BE2C (cell line): ENCODE measurements at regions not wholly inside any gene's neighbourhood (a gene's known extent, or its start where the extent isn't known, plus 50 kb on each side); places are given as distances from the start of the nearest gene placed in this dataset.

Experiments used
- DNase-seq: peaks from one replicate; pipeline ENCODE4 v3.0.0-alpha.2; 2020
- H3K27me3 ChIP-seq: fragments of 250-450 bp; sonication (Bioruptor Pico); 2 replicates; pipeline ENCODE4 v1.5.1; 2020; ENCODE audit warnings: mild to moderate bottlenecking
- H3K36me3 ChIP-seq: fragments of 250-450 bp; sonication (Bioruptor Pico); 2 replicates; pipeline ENCODE4 v1.5.1; 2020; ENCODE audit warnings: mild to moderate bottlenecking
- H3K4me1 ChIP-seq: fragments of 250-450 bp; sonication (Bioruptor Pico); 2 replicates; pipeline ENCODE4 v1.5.1; 2020
- H3K4me3 ChIP-seq: 2 replicates; pipeline ENCODE4 v1.5.1; 2011; ENCODE audit warnings: low read depth, low read length
- H3K9me3 ChIP-seq: fragments of 250-450 bp; sonication (Bioruptor Pico); 2 replicates; pipeline ENCODE4 v1.5.1; 2020
- TF ChIP-seq, protein P1 (sequence below): IDR thresholded peaks from 2 replicates; pipeline ENCODE4 v1.5.1; 2012; ENCODE audit warnings: mild to moderate bottlenecking, low read depth, low read length

DNA sequence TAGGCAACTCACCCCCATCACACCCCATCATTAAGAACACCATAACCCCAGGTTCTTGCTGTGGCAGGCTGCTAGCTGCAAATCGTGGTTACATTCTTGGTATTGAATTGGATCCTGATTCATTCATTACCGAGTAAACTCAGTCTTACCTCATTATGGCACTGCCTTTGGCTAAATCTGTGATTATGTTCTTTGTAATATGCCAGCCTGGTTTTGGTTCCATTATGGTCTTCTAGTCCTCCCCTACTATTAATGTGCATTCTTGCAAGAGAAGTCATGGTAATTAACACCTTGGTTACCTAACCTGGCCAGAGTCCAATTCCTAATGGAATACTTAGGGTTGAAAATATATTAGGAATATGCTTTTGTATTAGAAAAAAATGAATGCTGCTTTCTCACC lies 258.9 kb upstream of the APCDD1 start:
- TF ChIP-seq, protein P1, sequence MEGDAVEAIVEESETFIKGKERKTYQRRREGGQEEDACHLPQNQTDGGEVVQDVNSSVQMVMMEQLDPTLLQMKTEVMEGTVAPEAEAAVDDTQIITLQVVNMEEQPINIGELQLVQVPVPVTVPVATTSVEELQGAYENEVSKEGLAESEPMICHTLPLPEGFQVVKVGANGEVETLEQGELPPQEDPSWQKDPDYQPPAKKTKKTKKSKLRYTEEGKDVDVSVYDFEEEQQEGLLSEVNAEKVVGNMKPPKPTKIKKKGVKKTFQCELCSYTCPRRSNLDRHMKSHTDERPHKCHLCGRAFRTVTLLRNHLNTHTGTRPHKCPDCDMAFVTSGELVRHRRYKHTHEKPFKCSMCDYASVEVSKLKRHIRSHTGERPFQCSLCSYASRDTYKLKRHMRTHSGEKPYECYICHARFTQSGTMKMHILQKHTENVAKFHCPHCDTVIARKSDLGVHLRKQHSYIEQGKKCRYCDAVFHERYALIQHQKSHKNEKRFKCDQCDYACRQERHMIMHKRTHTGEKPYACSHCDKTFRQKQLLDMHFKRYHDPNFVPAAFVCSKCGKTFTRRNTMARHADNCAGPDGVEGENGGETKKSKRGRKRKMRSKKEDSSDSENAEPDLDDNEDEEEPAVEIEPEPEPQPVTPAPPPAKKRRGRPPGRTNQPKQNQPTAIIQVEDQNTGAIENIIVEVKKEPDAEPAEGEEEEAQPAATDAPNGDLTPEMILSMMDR: no peak
- H3K4me1 ChIP-seq: no peaks in the 10 kb centered on the region
- H3K27me3 ChIP-seq: no peaks in the 10 kb centered on the region
- H3K36me3 ChIP-seq: no peaks in the 10 kb centered on the region
- H3K9me3 ChIP-seq: no peaks in the 10 kb centered on the region
- DNase-seq: no peak
- H3K4me3 ChIP-seq: no peak overlapping the region

DNA sequence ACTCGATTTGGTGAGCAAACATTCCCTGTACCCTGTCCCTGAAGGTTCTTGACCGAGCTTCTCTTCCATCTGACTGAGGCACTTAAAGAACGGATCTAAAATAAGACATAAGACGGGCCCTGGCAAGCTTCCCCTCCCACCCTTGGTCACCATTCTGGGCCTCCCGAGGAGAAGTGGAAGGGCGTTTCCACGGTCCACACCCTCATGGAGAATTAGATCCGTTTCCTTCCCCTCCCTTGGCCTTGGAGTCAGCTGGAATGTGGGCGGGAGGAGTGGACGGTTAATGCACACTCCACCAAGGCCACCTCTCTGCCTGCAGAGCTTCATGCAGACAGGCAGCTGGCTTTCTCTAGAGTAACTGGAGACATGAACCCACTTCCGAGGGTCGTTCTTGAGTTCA lies 257.3 kb upstream of the APCDD1 start:
- H3K27me3 ChIP-seq: no peaks in the 10 kb centered on the region
- no peaks in the 10 kb centered on the region for H3K4me1 ChIP-seq
- TF ChIP-seq, protein P1: no peak
- H3K36me3 ChIP-seq: no peaks in the 10 kb centered on the region
- H3K4me3 ChIP-seq: no peak overlapping the region
- no peak for DNase-seq
- H3K9me3 ChIP-seq: no peaks in the 10 kb centered on the region

DNA sequence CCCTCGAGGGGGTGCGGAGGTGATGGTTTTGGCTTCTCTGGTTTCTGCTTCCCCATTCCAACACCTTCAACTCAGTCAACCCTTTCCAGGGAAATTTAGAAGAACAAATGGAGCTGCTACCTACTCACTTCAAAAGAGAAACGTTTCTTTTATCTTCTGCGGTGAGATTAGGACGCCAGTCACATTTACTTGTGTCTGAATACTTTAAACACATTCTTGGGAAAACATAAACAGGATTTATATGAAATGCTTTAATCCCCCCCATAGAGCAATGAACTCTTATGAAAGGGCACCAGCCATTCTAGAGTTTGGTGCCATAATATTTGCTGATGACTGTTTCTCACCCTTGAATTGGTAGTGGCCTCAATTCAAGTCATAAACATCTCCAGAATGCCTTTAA lies 253.2 kb upstream of the APCDD1 start:
- no peaks in the 10 kb centered on the region for H3K27me3 ChIP-seq
- no peaks in the 10 kb centered on the region for H3K36me3 ChIP-seq
- no peak overlapping the region for H3K4me3 ChIP-seq
- TF ChIP-seq, protein P1: no peak
- H3K9me3 ChIP-seq: no peaks in the 10 kb centered on the region
- DNase-seq: no peak
- no peaks in the 10 kb centered on the region for H3K4me1 ChIP-seq

DNA sequence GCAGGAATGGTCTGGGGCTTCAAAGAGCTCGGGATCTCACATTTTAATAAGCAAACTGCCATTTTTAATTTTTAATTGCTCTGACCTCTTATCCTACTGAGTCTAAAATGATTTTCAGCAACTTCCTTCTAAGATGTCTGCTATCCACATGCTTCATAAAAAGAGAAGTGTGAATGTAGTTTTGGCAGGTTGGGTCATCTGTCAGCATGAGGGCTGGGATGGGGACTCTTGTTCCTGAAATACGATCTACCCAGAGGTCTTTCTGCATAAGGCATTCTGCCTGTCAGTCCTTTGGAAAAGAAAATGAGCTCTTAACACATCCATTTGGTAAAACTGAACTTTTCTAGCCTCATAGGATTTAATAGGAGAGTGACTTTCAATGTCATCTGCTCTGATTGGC lies 252.8 kb upstream of the APCDD1 start:
- H3K4me3 ChIP-seq: no peak overlapping the region
- no peak for DNase-seq

DNA sequence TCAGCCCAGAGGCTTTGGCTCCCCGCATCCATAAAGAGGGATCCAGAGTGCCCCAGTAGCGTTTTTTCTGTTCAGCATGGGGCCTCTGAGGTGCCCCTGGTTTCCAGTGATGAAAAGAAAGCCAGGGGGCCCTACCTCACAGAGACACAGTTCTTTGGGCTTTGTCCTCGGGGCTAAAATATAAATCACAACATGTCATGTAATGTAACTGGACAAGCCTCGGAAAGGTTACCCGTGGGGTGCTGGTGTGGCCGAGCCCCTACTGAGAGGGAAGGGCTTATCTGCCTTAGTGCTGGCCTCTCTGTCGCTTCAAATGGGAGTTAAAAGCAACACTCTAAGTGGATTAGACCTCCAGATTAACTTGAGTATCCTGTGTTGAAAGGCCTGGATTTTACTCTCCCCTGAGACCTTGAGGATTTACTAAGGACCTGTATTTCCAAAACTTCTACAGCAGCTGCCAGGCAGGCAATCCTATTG lies 251.6 kb upstream of the APCDD1 start:
- Histone ChIP-seq H3K4me1 (no peaks in the 10 kb centered on the region), H3K27me3 (no peaks in the 10 kb centered on the region; the same call in 1 of the 2 replicates), H3K4me3 (no peak overlapping the region), H3K9me3 (no peaks in the 10 kb centered on the region), H3K36me3 (no peaks in the 10 kb centered on the region)
- DNase-seq: no peak
- TF ChIP-seq, protein P1: no peak

More for the DNA sequence above, 252.8 kb upstream of the APCDD1 start:
- Histone ChIP-seq H3K36me3 (no peaks in the 10 kb centered on the region), H3K27me3 (no peaks in the 10 kb centered on the region; the same call in 1 of the 2 replicates), H3K9me3 (no peaks in the 10 kb centered on the region), H3K4me1 (no peaks in the 10 kb centered on the region)
- TF ChIP-seq, protein P1: no peak

DNA sequence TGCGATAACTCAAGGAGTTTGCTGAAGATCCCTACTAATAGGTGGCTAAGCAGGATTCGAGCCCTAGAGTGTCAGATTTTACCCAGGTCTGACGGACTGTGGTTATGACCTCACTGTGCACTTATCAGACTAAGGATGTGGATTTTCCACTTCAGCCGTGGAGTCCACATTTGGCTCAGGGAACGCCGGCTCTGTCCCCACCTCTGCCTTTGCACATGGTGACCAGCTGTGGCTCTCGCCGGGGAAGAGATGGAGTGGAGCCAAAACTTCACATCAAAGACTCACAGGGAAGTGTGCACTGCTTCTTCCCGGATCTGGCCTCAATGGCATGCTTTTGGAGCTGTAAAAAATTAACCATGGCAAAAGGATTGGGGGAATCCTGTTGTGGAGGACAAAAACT lies 249.3 kb upstream of the APCDD1 start:
- DNase-seq: no peak
- Histone ChIP-seq H3K4me3 (no peak overlapping the region), H3K36me3 (no peaks in the 10 kb centered on the region), H3K9me3 (no peaks in the 10 kb centered on the region), H3K4me1 (no peaks in the 10 kb centered on the region), H3K27me3 (no peaks in the 10 kb centered on the region; the same call in 1 of the 2 replicates)
- TF ChIP-seq, protein P1: no peak
